Cardiac fibroblast (primary cell): ENCODE measurements at regions not wholly inside any gene's neighbourhood (a gene's known extent, or its start where the extent isn't known, plus 50 kb on each side); places are given as distances from the start of the nearest gene placed in this dataset.
"Not testable (repeated sequence)": the region's sequence is repeated elsewhere in the genome, so short reads cannot be mapped to it uniquely, and the experiment has no call there.

Source experiments
- DNase-seq, 2 donors: peaks; one replicate each; pipeline versions ENCODE4 v3.0.0 to v3.0.0-alpha.2; 2010; ENCODE audit warnings: low read depth in 2 of 2
- H3K4me3 ChIP-seq, 2 donors: replicated peaks in 1 of 2; 1 replicate in 1 of 2; 2 replicates in 1 of 2; pipeline ENCODE4 v1.5.1; 2011; ENCODE audit warnings: low read depth in 2 of 2, low read length in 2 of 2, mild to moderate bottlenecking in 2 of 2, moderate library complexity in 1 of 2
- CTCF ChIP-seq: IDR thresholded peaks from one replicate; pipeline ENCODE4 v1.5.1; 2011; ENCODE audit warnings: low read depth, mild to moderate bottlenecking, low read length, inconsistent platforms

DNA sequence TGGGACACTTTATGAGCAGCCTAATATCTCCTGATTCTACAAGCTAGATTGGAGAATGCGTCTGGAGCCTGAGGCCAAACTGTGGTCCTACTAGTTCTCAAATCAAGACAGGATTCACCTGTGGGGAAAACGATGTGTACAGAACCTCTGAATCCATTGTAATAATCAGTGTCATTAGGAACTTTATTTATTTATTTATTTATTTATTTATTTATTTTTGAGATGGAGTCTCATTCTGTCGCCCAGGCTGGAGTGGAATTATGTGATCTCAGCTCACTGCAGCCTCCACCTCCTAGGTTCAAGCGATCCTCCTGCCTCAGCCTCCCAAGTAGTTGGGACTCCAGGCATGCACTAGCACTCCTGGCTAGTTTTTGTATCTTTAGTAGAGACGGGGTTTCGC is 52.6 kb upstream of the KIF26B start:
- DNase-seq, H3K4me3 ChIP-seq: not testable (repeated sequence)

- no peak for TF ChIP-seq CTCF
- no peak for DNase-seq
- no peak overlapping the region for H3K4me3 ChIP-seq
Measured at GRCh38 chr1:245099401-245099800, 55.4 kb upstream of the KIF26B start.

GRCh38 chr1:245098924-245099323 is 55.9 kb upstream of the KIF26B start:
- no peak for DNase-seq
- TF ChIP-seq CTCF, result no peak
- no peak overlapping the region for H3K4me3 ChIP-seq

- no peak for TF ChIP-seq CTCF
- H3K4me3 ChIP-seq, result no peak overlapping the region
- DNase-seq, result peak in 1 of 2 donors; percentile 4
Measured at GRCh38 chr1:245096311-245097066, 58.3 kb upstream of the KIF26B start.

DNA sequence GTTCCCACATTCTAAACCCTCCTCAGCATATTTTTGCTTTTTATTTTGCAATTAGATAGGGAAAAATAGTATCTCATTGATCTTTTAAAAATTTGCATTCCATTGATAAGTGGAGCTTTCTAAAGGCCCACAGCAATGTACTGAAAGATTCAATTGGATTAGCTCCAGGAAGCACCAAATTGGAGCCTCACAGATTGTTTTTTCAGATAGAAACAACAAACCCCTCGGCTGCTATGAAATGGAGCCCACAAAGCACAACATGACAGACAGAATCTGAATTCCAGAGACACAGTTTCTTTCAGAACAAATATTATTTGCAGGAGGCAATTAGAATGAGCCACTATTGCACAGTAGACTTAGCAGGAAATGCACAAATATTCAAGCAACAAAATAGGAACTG is 58.9 kb upstream of the KIF26B start:
- no peak for TF ChIP-seq CTCF
- no peak overlapping the region for H3K4me3 ChIP-seq
- DNase-seq, result no peak

- TF ChIP-seq CTCF, result no peak
- DNase-seq, result no peak
- H3K4me3 ChIP-seq, result no peak overlapping the region
Measured at GRCh38 chr1:245094954-245095353, 59.8 kb upstream of the KIF26B start.

DNA sequence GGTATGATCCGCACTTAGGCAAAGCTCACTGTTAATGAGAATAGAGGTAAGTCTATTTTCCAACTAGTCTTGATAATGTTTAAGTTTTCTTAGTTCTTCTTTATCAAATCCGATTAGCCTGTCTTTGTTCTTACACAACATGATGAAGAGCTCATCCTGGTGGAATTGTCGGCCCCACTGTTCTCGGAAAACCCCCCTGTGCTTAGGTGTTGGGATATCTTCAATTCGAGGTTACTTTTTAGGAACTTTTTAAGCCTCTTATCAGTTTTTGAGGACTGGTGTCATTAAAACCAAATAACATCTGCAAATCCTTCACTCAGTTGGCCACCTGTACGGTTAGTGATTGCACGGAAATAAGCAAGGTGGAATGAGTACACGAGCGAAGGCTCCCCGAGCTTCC is 60.7 kb upstream of the KIF26B start:
- no peak for DNase-seq
- no peak for TF ChIP-seq CTCF
- H3K4me3 ChIP-seq, result no peak overlapping the region
